Kidney (tissue), 13 donors: ENCODE measurements at regions not wholly inside any gene's neighbourhood (a gene's known extent, or its start where the extent isn't known, plus 50 kb on each side); places are given as distances from the start of the nearest gene placed in this dataset.

ENCODE experiments used
- DNase-seq, 5 donors: peaks; one replicate each; pipeline ENCODE4 v3.0.0-alpha.2; 2013 to 2020
- FAIRE-seq: peaks from 2 replicates; lab custom pipeline; 2012; peaks lifted over from hg19 to GRCh38; lab: Jason Lieb, UNC
- H3K27ac ChIP-seq, 2 donors: one replicate each; pipeline ENCODE4 v1.7.0; 2013; ENCODE audit warnings: low read depth in 2 of 2, low read length in 2 of 2, inconsistent platforms in 1 of 2
- H3K27me3 ChIP-seq: one replicate; pipeline ENCODE4 v1.7.1; 2013; ENCODE audit warnings: low read length, inconsistent platforms; ENCODE audit not compliant: control insufficient read depth, insufficient read depth
- H3K36me3 ChIP-seq, 3 donors: one replicate each; pipeline versions ENCODE4 v1.7.0 to v1.7.1; 2013; ENCODE audit warnings: low read length in 3 of 3, control low read depth in 1 of 3, inconsistent platforms in 1 of 3; ENCODE audit not compliant: insufficient read depth in 3 of 3, control insufficient read depth in 2 of 3
- H3K4me1 ChIP-seq, 3 donors: one replicate each; pipeline versions ENCODE4 v1.7.0 to v1.7.1; 2013; ENCODE audit warnings: low read length in 3 of 3, inconsistent platforms in 1 of 3, low read depth in 1 of 3; ENCODE audit not compliant: control insufficient read depth in 2 of 3, insufficient read depth in 2 of 3
- H3K4me3 ChIP-seq, 3 donors: one replicate each; pipeline versions ENCODE4 v1.7.0 to v1.8.1; 2013; ENCODE audit warnings: low read length in 3 of 3, control low read depth in 1 of 3, inconsistent platforms in 1 of 3
- H3K9ac ChIP-seq, 3 donors: one replicate each; pipeline versions ENCODE4 v1.7.0 to v1.7.1; 2013; ENCODE audit warnings: low read length in 3 of 3, control low read depth in 1 of 3, inconsistent platforms in 1 of 3
- H3K9me3 ChIP-seq, 3 donors: one replicate each; pipeline versions ENCODE4 v1.7.0 to v1.7.1; 2013; ENCODE audit warnings: low read length in 3 of 3, control low read depth in 1 of 3, inconsistent platforms in 1 of 3; ENCODE audit not compliant: control insufficient read depth in 2 of 3, insufficient read depth in 1 of 3
- intact Hi-C: fragments of 100-400 bp; cut with DNase I; formaldehyde crosslinking; loops from one replicate; pipeline ENCODE4 v1.11.1; 2022
- TF ChIP-seq, protein P1 (sequence below): IDR thresholded peaks from 3 replicates; pipeline ENCODE4 v1.5.1; 2012; ENCODE audit warnings: mild to moderate bottlenecking, moderate library complexity, borderline replicate concordance; ENCODE audit not compliant: insufficient read depth; ENCODE audit errors: extremely low read depth
- donor health status: control.
- donor health status: control.
- donor health status: control.
- donor health status: control.
- donor health status: control.
- donor health status: DM: yes; HTN: yes; CAD: no.
- donor health status: Normal renal cell carcinoma (clear cell type).

DNA sequence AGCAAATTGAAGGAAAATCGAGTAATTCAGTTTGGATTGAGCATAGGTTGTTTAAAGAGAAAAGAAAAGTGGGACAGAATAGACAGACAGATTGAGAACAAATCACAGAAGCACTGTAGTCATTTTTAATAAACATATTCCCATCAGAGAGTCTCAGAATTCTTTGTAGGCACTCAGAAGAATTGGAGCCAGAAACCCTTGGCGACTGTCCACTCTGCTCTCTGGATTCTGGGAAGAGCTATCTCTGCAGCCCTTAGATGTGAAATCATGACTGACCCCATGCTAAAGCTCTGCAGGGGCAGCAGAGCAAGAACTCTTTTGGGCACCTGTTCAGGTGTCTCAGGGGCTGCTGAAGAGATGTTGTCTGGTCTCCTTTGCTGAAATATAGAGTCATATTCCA, 223.7 kb upstream of the KIRREL3 start:
- FAIRE-seq: no peak
- Histone ChIP-seq H3K4me3 (no peak overlapping the region), H3K27ac (no peak overlapping the region), H3K9ac (no peak overlapping the region), H3K27me3 (no peaks in the 10 kb centered on the region), H3K36me3 (no peaks in the 10 kb centered on the region), H3K9me3 (no peaks in the 10 kb centered on the region), H3K4me1 (no peaks in the 10 kb centered on the region)
- TF ChIP-seq, protein P1, sequence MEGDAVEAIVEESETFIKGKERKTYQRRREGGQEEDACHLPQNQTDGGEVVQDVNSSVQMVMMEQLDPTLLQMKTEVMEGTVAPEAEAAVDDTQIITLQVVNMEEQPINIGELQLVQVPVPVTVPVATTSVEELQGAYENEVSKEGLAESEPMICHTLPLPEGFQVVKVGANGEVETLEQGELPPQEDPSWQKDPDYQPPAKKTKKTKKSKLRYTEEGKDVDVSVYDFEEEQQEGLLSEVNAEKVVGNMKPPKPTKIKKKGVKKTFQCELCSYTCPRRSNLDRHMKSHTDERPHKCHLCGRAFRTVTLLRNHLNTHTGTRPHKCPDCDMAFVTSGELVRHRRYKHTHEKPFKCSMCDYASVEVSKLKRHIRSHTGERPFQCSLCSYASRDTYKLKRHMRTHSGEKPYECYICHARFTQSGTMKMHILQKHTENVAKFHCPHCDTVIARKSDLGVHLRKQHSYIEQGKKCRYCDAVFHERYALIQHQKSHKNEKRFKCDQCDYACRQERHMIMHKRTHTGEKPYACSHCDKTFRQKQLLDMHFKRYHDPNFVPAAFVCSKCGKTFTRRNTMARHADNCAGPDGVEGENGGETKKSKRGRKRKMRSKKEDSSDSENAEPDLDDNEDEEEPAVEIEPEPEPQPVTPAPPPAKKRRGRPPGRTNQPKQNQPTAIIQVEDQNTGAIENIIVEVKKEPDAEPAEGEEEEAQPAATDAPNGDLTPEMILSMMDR: no peak
- intact Hi-C loops: no loop called here
- DNase-seq: no peak

DNA sequence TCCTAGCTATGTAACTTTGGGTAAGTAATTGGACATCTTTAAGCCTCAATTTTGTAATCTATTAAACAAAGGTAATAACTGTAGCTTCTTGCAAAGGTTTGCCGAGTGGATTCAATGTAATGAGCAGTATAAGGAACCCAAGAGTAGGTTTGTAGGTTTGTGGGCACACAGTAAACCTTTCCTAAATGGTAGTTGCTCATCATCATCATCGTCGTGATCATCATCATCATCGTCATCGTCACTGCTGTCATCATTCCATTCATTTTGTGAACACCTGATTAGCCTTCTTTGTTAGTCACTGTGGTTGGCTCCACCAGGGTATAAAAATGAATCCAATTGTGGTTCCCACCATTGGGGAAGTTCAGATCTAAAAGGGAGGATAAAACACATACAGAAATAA, 223.1 kb upstream of the KIRREL3 start:
- H3K4me3 ChIP-seq: no peak overlapping the region
- no peak overlapping the region for H3K9ac ChIP-seq
- H3K9me3 ChIP-seq: no peaks in the 10 kb centered on the region
- no peaks in the 10 kb centered on the region for H3K36me3 ChIP-seq
- no peaks in the 10 kb centered on the region for H3K27me3 ChIP-seq
- no peak overlapping the region for H3K27ac ChIP-seq
- intact Hi-C loops: no loop called here
- H3K4me1 ChIP-seq: no peaks in the 10 kb centered on the region
- no peak for FAIRE-seq
- TF ChIP-seq, protein P1: no peak
- no peak for DNase-seq

GRCh38 chr11:127223026-127223425, 222.5 kb upstream of the KIRREL3 start:
- FAIRE-seq (no peak), DNase-seq (no peak)
- TF ChIP-seq, protein P1: no peak

GRCh38 chr11:127219704-127220103, 219.1 kb upstream of the KIRREL3 start:
- TF ChIP-seq, protein P1: no peak
- FAIRE-seq (no peak), DNase-seq (no peak)
- Histone ChIP-seq H3K36me3 (no peaks in the 10 kb centered on the region), H3K4me1 (no peaks in the 10 kb centered on the region), H3K27ac (no peak overlapping the region), H3K9me3 (no peaks in the 10 kb centered on the region), H3K27me3 (no peaks in the 10 kb centered on the region), H3K4me3 (no peak overlapping the region), H3K9ac (no peak overlapping the region)
- intact Hi-C loops: no loop called here

More at GRCh38 chr11:127223026-127223425, 222.5 kb upstream of the KIRREL3 start:
- Histone ChIP-seq H3K36me3 (no peaks in the 10 kb centered on the region), H3K9ac (no peak overlapping the region), H3K27ac (no peak overlapping the region), H3K27me3 (no peaks in the 10 kb centered on the region), H3K4me3 (no peak overlapping the region), H3K9me3 (no peaks in the 10 kb centered on the region), H3K4me1 (no peaks in the 10 kb centered on the region)
- intact Hi-C loops: no loop called here
